ENCODE measurements at regions not wholly inside any gene's neighbourhood (a gene's known extent, or its start where the extent isn't known, plus 50 kb on each side); places are given as distances from the start of the nearest gene placed in this dataset.

DNA sequence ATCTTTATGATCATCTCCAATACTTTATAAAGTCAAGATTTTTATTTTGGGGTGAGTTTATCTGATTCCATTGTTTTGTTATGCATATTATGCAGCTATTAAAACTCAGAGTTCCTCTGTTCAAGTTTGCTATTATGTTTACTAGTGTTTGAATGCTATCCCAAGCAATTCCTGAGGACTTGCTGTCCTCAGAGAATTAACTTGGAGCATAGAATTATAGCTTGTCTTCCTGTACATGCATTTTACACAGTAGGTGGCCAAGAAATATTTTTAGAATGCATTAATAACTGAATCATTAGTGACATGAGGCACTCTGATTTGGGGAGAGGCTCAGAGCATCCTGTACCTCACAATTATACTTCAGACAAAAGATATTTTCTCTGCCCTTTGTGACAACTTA lies 195.6 kb upstream of the MIR17HG start:
- TF ChIP-seq, protein P1, sequence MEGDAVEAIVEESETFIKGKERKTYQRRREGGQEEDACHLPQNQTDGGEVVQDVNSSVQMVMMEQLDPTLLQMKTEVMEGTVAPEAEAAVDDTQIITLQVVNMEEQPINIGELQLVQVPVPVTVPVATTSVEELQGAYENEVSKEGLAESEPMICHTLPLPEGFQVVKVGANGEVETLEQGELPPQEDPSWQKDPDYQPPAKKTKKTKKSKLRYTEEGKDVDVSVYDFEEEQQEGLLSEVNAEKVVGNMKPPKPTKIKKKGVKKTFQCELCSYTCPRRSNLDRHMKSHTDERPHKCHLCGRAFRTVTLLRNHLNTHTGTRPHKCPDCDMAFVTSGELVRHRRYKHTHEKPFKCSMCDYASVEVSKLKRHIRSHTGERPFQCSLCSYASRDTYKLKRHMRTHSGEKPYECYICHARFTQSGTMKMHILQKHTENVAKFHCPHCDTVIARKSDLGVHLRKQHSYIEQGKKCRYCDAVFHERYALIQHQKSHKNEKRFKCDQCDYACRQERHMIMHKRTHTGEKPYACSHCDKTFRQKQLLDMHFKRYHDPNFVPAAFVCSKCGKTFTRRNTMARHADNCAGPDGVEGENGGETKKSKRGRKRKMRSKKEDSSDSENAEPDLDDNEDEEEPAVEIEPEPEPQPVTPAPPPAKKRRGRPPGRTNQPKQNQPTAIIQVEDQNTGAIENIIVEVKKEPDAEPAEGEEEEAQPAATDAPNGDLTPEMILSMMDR (IDR thresholded peaks at IDR 0.05), result no peak
- no peak for TF ChIP-seq POLR2AphosphoS5 (IDR thresholded peaks at IDR 0.05)
- TF ChIP-seq POLR2A (IDR thresholded peaks at IDR 0.05), result no peak
- TF ChIP-seq EP300 (IDR thresholded peaks at IDR 0.05), result no peak

All from sigmoid colon (tissue), 4 donors.